Mesothelial cell of epicardium (in vitro differentiated cells): ENCODE measurements at regions not wholly inside any gene's neighbourhood (a gene's known extent, or its start where the extent isn't known, plus 50 kb on each side); places are given as distances from the start of the nearest gene placed in this dataset.

Experiments used
- DNase-seq, 2 experiments: peaks; one replicate each; pipeline ENCODE4 v3.0.0; 2021; ENCODE audit warnings: low spot score in 2 of 2; ENCODE audit not compliant: unreplicated experiment in 2 of 2
- H3K27ac Mint-ChIP-seq: 2 replicates; pipeline ENCODE4 v1.8.0; 2021; ENCODE audit warnings: mixed read lengths
- H3K27me3 Mint-ChIP-seq: 2 replicates; pipeline ENCODE4 v1.8.0; 2021; ENCODE audit warnings: low read depth, mixed read lengths
- H3K36me3 Mint-ChIP-seq: 2 replicates; pipeline ENCODE4 v1.8.0; 2021; ENCODE audit warnings: mixed read lengths
- H3K4me1 Mint-ChIP-seq: 2 replicates; pipeline ENCODE4 v1.8.0; 2021; ENCODE audit warnings: mixed read lengths
- H3K4me3 Mint-ChIP-seq: 2 replicates; pipeline ENCODE4 v1.8.0; 2021; ENCODE audit warnings: mild to moderate bottlenecking, moderate library complexity, mixed read lengths
- H3K9me3 Mint-ChIP-seq: 2 replicates; pipeline ENCODE4 v1.8.0; 2021; ENCODE audit warnings: mixed read lengths
- CTCF ChIP-seq: fragments of 200-600 bp; sonication (generic); IDR thresholded peaks from one replicate; pipeline ENCODE4 v1.5.0; 2021; ENCODE audit warnings: antibody characterized with exemption; ENCODE audit not compliant: unreplicated experiment

GRCh38 chr6:112831022-112831421 lies 483.9 kb downstream of the RFPL4B start:
- Mint-ChIP-seq H3K4me1 (peaks cover 6% of the 10 kb centered on the region), H3K36me3 (no peaks in the 10 kb centered on the region)
- DNase-seq, result no peak

GRCh38 chr6:112833581-112834131 lies 486.5 kb downstream of the RFPL4B start:
- TF ChIP-seq CTCF, result no peak
- Mint-ChIP-seq H3K36me3 (no peaks in the 10 kb centered on the region), H3K27me3 (no peaks in the 10 kb centered on the region)

More at GRCh38 chr6:112831022-112831421, 483.9 kb downstream of the RFPL4B start:
- Mint-ChIP-seq H3K27me3 (no peaks in the 10 kb centered on the region), H3K4me3 (no peak overlapping the region), H3K27ac (no peak overlapping the region), H3K9me3 (no peaks in the 10 kb centered on the region)
- no peak for TF ChIP-seq CTCF

GRCh38 chr6:112835078-112835477 lies 487.9 kb downstream of the RFPL4B start:
- no peak for TF ChIP-seq CTCF
- DNase-seq, result no peak
- no peak overlapping the region for H3K27ac Mint-ChIP-seq
- no peaks in the 10 kb centered on the region for H3K27me3 Mint-ChIP-seq
- no peak overlapping the region for H3K4me3 Mint-ChIP-seq
- no peaks in the 10 kb centered on the region for H3K36me3 Mint-ChIP-seq
- peaks cover 14% of the 10 kb centered on the region for H3K4me1 Mint-ChIP-seq
- H3K9me3 Mint-ChIP-seq, result no peaks in the 10 kb centered on the region

More at GRCh38 chr6:112833581-112834131, 486.5 kb downstream of the RFPL4B start:
- no peaks in the 10 kb centered on the region for H3K9me3 Mint-ChIP-seq
- no peak overlapping the region for H3K27ac Mint-ChIP-seq
- no peak overlapping the region for H3K4me3 Mint-ChIP-seq
- DNase-seq, result no peak
- H3K4me1 Mint-ChIP-seq, result peaks cover 3% of the 10 kb centered on the region

- peaks cover 3% of the 10 kb centered on the region for H3K36me3 Mint-ChIP-seq
- no peak for TF ChIP-seq CTCF
- no peak for DNase-seq
- peaks cover 15% of the 10 kb centered on the region for H3K4me1 Mint-ChIP-seq
- no peaks in the 10 kb centered on the region for H3K27me3 Mint-ChIP-seq
- peaks cover 9% of the 10 kb centered on the region for H3K9me3 Mint-ChIP-seq
- H3K4me3 Mint-ChIP-seq, result no peak overlapping the region
- no peak overlapping the region for H3K27ac Mint-ChIP-seq
Observed at GRCh38 chr6:112839525-112839961, 492.4 kb downstream of the RFPL4B start.

- H3K4me3 Mint-ChIP-seq, result no peak overlapping the region
- H3K36me3 Mint-ChIP-seq, result peaks cover 3% of the 10 kb centered on the region
- H3K27ac Mint-ChIP-seq, result no peak overlapping the region
- no peak for DNase-seq
- TF ChIP-seq CTCF, result no peak
- peaks cover 9% of the 10 kb centered on the region for H3K9me3 Mint-ChIP-seq
- peaks cover 22% of the 10 kb centered on the region for H3K4me1 Mint-ChIP-seq
- no peaks in the 10 kb centered on the region for H3K27me3 Mint-ChIP-seq
Observed at GRCh38 chr6:112841553-112842329, 494.6 kb downstream of the RFPL4B start.
